H9 (cell line): ENCODE measurements at regions not wholly inside any gene's neighbourhood (a gene's known extent, or its start where the extent isn't known, plus 50 kb on each side); places are given as distances from the start of the nearest gene placed in this dataset.

Experiments
- DNase-seq: peaks from one replicate; pipeline ENCODE4 v3.0.0-alpha.2; 2017
- H2AFZ ChIP-seq: one replicate; pipeline ENCODE4 v1.6.1; 2013; ENCODE audit warnings: mild to moderate bottlenecking, low read length, control low read depth, moderate library complexity
- H2AK5ac ChIP-seq: 2 replicates; pipeline ENCODE4 v1.6.1; 2013; ENCODE audit warnings: low read length, control low read depth, mixed read lengths; ENCODE audit not compliant: insufficient read length
- H2BK120ac ChIP-seq: one replicate; pipeline ENCODE4 v1.6.1; 2013; ENCODE audit warnings: low read depth, mild to moderate bottlenecking, low read length, control low read depth, inconsistent platforms; ENCODE audit not compliant: poor library complexity, severe bottlenecking
- H2BK12ac ChIP-seq: 2 replicates; pipeline ENCODE4 v1.6.1; 2013; ENCODE audit warnings: low read length, control low read depth, mixed read lengths, low read depth; ENCODE audit not compliant: insufficient read length
- H2BK15ac ChIP-seq: 2 replicates; pipeline ENCODE4 v1.6.1; 2013; ENCODE audit warnings: low read depth, low read length, control low read depth
- H2BK20ac ChIP-seq: one replicate; pipeline ENCODE4 v1.6.1; 2013; ENCODE audit warnings: low read depth, mild to moderate bottlenecking, low read length, control low read depth, inconsistent platforms; ENCODE audit not compliant: poor library complexity, severe bottlenecking
- H2BK5ac ChIP-seq: 2 replicates; pipeline ENCODE4 v1.6.1; 2013; ENCODE audit warnings: low read length, control low read depth, mixed read lengths; ENCODE audit not compliant: insufficient read length
- H3K14ac ChIP-seq: 2 replicates; pipeline ENCODE4 v1.6.1; 2013; ENCODE audit warnings: low read length, control low read depth; ENCODE audit not compliant: insufficient read depth
- H3K18ac ChIP-seq: 2 replicates; pipeline ENCODE4 v1.6.1; 2013; ENCODE audit warnings: low read depth, mild to moderate bottlenecking, mixed read lengths, low read length, control low read depth; ENCODE audit not compliant: insufficient read length
- H3K23ac ChIP-seq: 2 replicates; pipeline ENCODE4 v1.6.1; 2013; ENCODE audit warnings: low read length, control low read depth, mixed read lengths, low read depth; ENCODE audit not compliant: insufficient read length
- H3K23me2 ChIP-seq: 2 replicates; pipeline ENCODE4 v1.6.1; 2013; ENCODE audit warnings: low read depth, mild to moderate bottlenecking, mixed read lengths, low read length, control low read depth; ENCODE audit not compliant: insufficient read length, poor library complexity, severe bottlenecking
- H3K27ac ChIP-seq: 2 replicates; pipeline ENCODE4 v1.5.1; 2013; ENCODE audit warnings: low read length, control low read depth, mixed read lengths, low read depth; ENCODE audit not compliant: insufficient read length
- H3K27me3 ChIP-seq: 2 replicates; pipeline ENCODE4 v1.6.1; 2013; ENCODE audit warnings: low read length, control low read depth, inconsistent platforms; ENCODE audit not compliant: insufficient read depth
- H3K4ac ChIP-seq: 2 replicates; pipeline ENCODE4 v1.6.1; 2013; ENCODE audit warnings: low read depth, mild to moderate bottlenecking, control low read depth, inconsistent platforms, low read length, moderate library complexity
- H3K4me1 ChIP-seq: 2 replicates; pipeline ENCODE4 v1.6.1; 2013; ENCODE audit warnings: low read length, control low read depth, inconsistent platforms; ENCODE audit not compliant: insufficient read depth
- H3K4me2 ChIP-seq: 2 replicates; pipeline ENCODE4 v1.6.1; 2013; ENCODE audit warnings: low read length, control low read depth, mixed read lengths; ENCODE audit not compliant: insufficient read length, insufficient read depth
- H3K56ac ChIP-seq: 2 replicates; pipeline ENCODE4 v1.6.1; 2013; ENCODE audit warnings: low read depth, mild to moderate bottlenecking, mixed read lengths, low read length, control low read depth; ENCODE audit not compliant: insufficient read length
- H3K79me1 ChIP-seq: 2 replicates; pipeline ENCODE4 v1.6.1; 2013; ENCODE audit warnings: low read depth, mild to moderate bottlenecking, moderate library complexity, low read length, control low read depth, inconsistent platforms; ENCODE audit not compliant: insufficient read depth, poor library complexity, severe bottlenecking
- H3K79me2 ChIP-seq: 2 replicates; pipeline ENCODE4 v1.6.1; 2013; ENCODE audit warnings: low read length, control low read depth, inconsistent platforms; ENCODE audit not compliant: insufficient read depth
- H3K9ac ChIP-seq: 2 replicates; pipeline ENCODE4 v1.6.1; 2013; ENCODE audit warnings: low read length, control low read depth, mixed read lengths; ENCODE audit not compliant: insufficient read length; ENCODE audit errors: extremely low read depth
- H3K9me3 ChIP-seq: one replicate; pipeline ENCODE4 v1.6.1; 2013; ENCODE audit warnings: low read depth, low read length, inconsistent platforms; ENCODE audit not compliant: control insufficient read depth
- H3T11ph ChIP-seq: one replicate; pipeline ENCODE4 v1.6.1; 2013; ENCODE audit warnings: mild to moderate bottlenecking, low read length, control low read depth, inconsistent platforms
- H4K20me1 ChIP-seq: one replicate; pipeline ENCODE4 v1.6.1; 2013; ENCODE audit not compliant: control insufficient read depth, insufficient read length, insufficient read depth
- H4K5ac ChIP-seq: 2 replicates; pipeline ENCODE4 v1.6.1; 2013; ENCODE audit warnings: low read depth, mild to moderate bottlenecking, mixed read lengths, low read length, control low read depth; ENCODE audit not compliant: insufficient read length
- H4K8ac ChIP-seq: replicated peaks from 2 replicates; pipeline ENCODE4 v1.6.1; 2013; ENCODE audit warnings: low read length, control low read depth, mixed read lengths, low read depth; ENCODE audit not compliant: insufficient read length
- H4K91ac ChIP-seq: 2 replicates; pipeline ENCODE4 v1.6.1; 2013; ENCODE audit warnings: low read depth, mild to moderate bottlenecking, moderate library complexity, mixed read lengths, low read length, control low read depth; ENCODE audit not compliant: insufficient read length
- H3K27ac Mint-ChIP-seq, 3 experiments: 2 replicates in 2 of 3; 3 replicates in 1 of 3; pipeline ENCODE4 v1.8.0; 2020 to 2021; ENCODE audit warnings: mixed read lengths in 3 of 3, mild to moderate bottlenecking in 1 of 3, moderate library complexity in 1 of 3
- H3K27me3 Mint-ChIP-seq: 2 replicates; pipeline ENCODE4 v1.8.0; 2021; ENCODE audit warnings: low read depth, mild to moderate bottlenecking, moderate library complexity, mixed read lengths
- H3K36me3 Mint-ChIP-seq, 3 experiments: 2 replicates in 2 of 3; 3 replicates in 1 of 3; pipeline ENCODE4 v1.8.0; 2020 to 2021; ENCODE audit warnings: low read depth in 3 of 3, mixed read lengths in 3 of 3; ENCODE audit not compliant: insufficient read depth in 1 of 3
- H3K4me1 Mint-ChIP-seq, 2 experiments: 2 replicates each; pipeline ENCODE4 v1.8.0; 2020; ENCODE audit warnings: mixed read lengths in 2 of 2
- H3K4me3 Mint-ChIP-seq, 2 experiments: 2 replicates in 1 of 2; 3 replicates in 1 of 2; pipeline ENCODE4 v1.8.0; 2020 to 2021; ENCODE audit warnings: mild to moderate bottlenecking in 2 of 2, mixed read lengths in 2 of 2, moderate library complexity in 1 of 2
- H3K9me3 Mint-ChIP-seq, 2 experiments: 2 replicates in 1 of 2; 3 replicates in 1 of 2; pipeline ENCODE4 v1.8.0; 2020; ENCODE audit warnings: mild to moderate bottlenecking in 2 of 2, mixed read lengths in 2 of 2, moderate library complexity in 1 of 2
- TF ChIP-seq, protein P1 (sequence below): fragments of 200-600 bp; sonication (generic); conservative IDR thresholded peaks from 3 replicates; pipeline ENCODE4 v1.8.0; 2021; ENCODE audit warnings: antibody characterized with exemption, mild to moderate bottlenecking

- Mint-ChIP-seq H3K27me3 (no peaks in the 10 kb centered on the region), H3K4me1 (peaks cover 11 to 12% of the 10 kb centered on the region in 2 experiments), H3K4me3 (no peak overlapping the region), H3K9me3 (no peaks in the 10 kb centered on the region; a peak in 1 of 5 replicates), H3K27ac (no peak overlapping the region), H3K36me3 (peaks cover 0 to 2% (median 0%) of the 10 kb centered on the region in 3 experiments; a peak in 1 of 7 replicates)
- Histone ChIP-seq H3K9ac (no peak overlapping the region), H3K23me2 (no peaks in the 10 kb centered on the region), H4K91ac (no peak overlapping the region), H2BK120ac (no peak overlapping the region), H2BK5ac (no peak overlapping the region), H3K27me3 (no peaks in the 10 kb centered on the region), H4K5ac (no peak overlapping the region), H2BK12ac (no peak overlapping the region), H4K8ac (no peak overlapping the region), H2AFZ (no peak overlapping the region), H2BK20ac (no peak overlapping the region), H3K4ac (no peak overlapping the region), H3K79me2 (no peaks in the 10 kb centered on the region), H3K9me3 (no peaks in the 10 kb centered on the region), H3K79me1 (no peaks in the 10 kb centered on the region), H3K23ac (no peak overlapping the region), H4K20me1 (no peaks in the 10 kb centered on the region), H3K27ac (no peak overlapping the region), H3K56ac (no peak overlapping the region), H2BK15ac (no peak overlapping the region), H2AK5ac (no peak overlapping the region), H3T11ph (no peak overlapping the region), H3K18ac (no peak overlapping the region), H3K4me2 (no peak overlapping the region), H3K4me1 (no peaks in the 10 kb centered on the region; the same call in 1 of the 2 replicates), H3K14ac (no peak overlapping the region)
- TF ChIP-seq, protein P1, sequence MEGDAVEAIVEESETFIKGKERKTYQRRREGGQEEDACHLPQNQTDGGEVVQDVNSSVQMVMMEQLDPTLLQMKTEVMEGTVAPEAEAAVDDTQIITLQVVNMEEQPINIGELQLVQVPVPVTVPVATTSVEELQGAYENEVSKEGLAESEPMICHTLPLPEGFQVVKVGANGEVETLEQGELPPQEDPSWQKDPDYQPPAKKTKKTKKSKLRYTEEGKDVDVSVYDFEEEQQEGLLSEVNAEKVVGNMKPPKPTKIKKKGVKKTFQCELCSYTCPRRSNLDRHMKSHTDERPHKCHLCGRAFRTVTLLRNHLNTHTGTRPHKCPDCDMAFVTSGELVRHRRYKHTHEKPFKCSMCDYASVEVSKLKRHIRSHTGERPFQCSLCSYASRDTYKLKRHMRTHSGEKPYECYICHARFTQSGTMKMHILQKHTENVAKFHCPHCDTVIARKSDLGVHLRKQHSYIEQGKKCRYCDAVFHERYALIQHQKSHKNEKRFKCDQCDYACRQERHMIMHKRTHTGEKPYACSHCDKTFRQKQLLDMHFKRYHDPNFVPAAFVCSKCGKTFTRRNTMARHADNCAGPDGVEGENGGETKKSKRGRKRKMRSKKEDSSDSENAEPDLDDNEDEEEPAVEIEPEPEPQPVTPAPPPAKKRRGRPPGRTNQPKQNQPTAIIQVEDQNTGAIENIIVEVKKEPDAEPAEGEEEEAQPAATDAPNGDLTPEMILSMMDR: no peak
- DNase-seq: no peak
These were observed 51.2 kb upstream of the KMT2C start for GRCh38 chr7:152486968-152487367.
